Left renal cortex interstitium (tissue), 4 donors: ENCODE measurements at regions not wholly inside any gene's neighbourhood (a gene's known extent, or its start where the extent isn't known, plus 50 kb on each side); places are given as distances from the start of the nearest gene placed in this dataset.

Experiments used
- DNase-seq, 4 donors: peaks; one replicate each; pipeline ENCODE4 v3.0.0-alpha.2; 2013; ENCODE audit warnings: low read depth in 4 of 4, low spot score in 2 of 4, missing footprints in 1 of 4

GRCh38 chr9:130755377-130756007 is 61.9 kb downstream of the EXOSC2 start:
- no peak for DNase-seq

- no peak for DNase-seq
These were observed 62.5 kb downstream of the EXOSC2 start for GRCh38 chr9:130756037-130756436.

- no peak for DNase-seq
These were observed 63.0 kb downstream of the EXOSC2 start for GRCh38 chr9:130756455-130757152.

GRCh38 chr9:130759738-130760137 is 66.2 kb downstream of the EXOSC2 start:
- DNase-seq, result no peak

- no peak for DNase-seq
These were observed 70.0 kb downstream of the EXOSC2 start for GRCh38 chr9:130763331-130764171.

GRCh38 chr9:130765137-130766020 is 69.7 kb upstream of the ABL1 start:
- no peak for DNase-seq

GRCh38 chr9:130766021-130766926 is 68.8 kb upstream of the ABL1 start:
- no peak for DNase-seq

GRCh38 chr9:130766927-130767307 is 68.1 kb upstream of the ABL1 start:
- DNase-seq, result no peak

GRCh38 chr9:130768265-130768664 is 66.8 kb upstream of the ABL1 start:
- no peak for DNase-seq

GRCh38 chr9:130768891-130769403 is 66.1 kb upstream of the ABL1 start:
- DNase-seq, result no peak

- no peak for DNase-seq
These were observed 65.0 kb upstream of the ABL1 start for GRCh38 chr9:130770093-130770492.

- no peak for DNase-seq
These were observed 64.2 kb upstream of the ABL1 start for GRCh38 chr9:130770679-130771442.

- DNase-seq, result no peak
These were observed 62.9 kb upstream of the ABL1 start for GRCh38 chr9:130772185-130772584.

- no peak for DNase-seq
These were observed 60.9 kb upstream of the ABL1 start for GRCh38 chr9:130774183-130774582.

GRCh38 chr9:130775336-130775991 is 59.6 kb upstream of the ABL1 start:
- no peak for DNase-seq

- no peak for DNase-seq
These were observed 55.8 kb upstream of the ABL1 start for GRCh38 chr9:130779153-130779855.

- DNase-seq, result no peak
These were observed 54.6 kb upstream of the ABL1 start for GRCh38 chr9:130780415-130780814.
